B cell (primary cell): ENCODE measurements at regions not wholly inside any gene's neighbourhood (a gene's known extent, or its start where the extent isn't known, plus 50 kb on each side); places are given as distances from the start of the nearest gene placed in this dataset.

Experiments used
- ATAC-seq: fragments of 200-7000 bp; cut with Tn5 transposase; one replicate; pipeline ENCODE4 v1.10.0; 2021; ENCODE audit warnings: low read depth, mild to moderate bottlenecking, moderate number of reproducible peaks, moderate library complexity
- CTCF ChIA-PET: fragments of 350-600 bp; sonication (Branson Sonifier 250); formaldehyde crosslinking; loops from one replicate; lab custom pipeline; 2021; ENCODE audit warnings: antibody characterized with exemption, inconsistent platforms; lab: Charles Lee
- POLR2A ChIA-PET: fragments of 350-600 bp; sonication (Branson Sonifier 250); formaldehyde crosslinking; loops from one replicate; lab custom pipeline; 2021; ENCODE audit warnings: antibody characterized with exemption; lab: Charles Lee
- DNase-seq: peaks from one replicate; pipeline ENCODE4 v3.0.0; 2013
- H2AFZ ChIP-seq: 2 replicates; pipeline ENCODE4 v1.6.1; 2012; ENCODE audit warnings: mild to moderate bottlenecking, low read depth, low read length; ENCODE audit not compliant: insufficient read depth, poor library complexity, severe bottlenecking
- H3K27ac ChIP-seq, 2 donors: 1 replicate in 1 of 2; 2 replicates in 1 of 2; pipeline ENCODE4 v1.5.1; 2012 to 2013; ENCODE audit warnings: low read length in 2 of 2, mild to moderate bottlenecking in 2 of 2, moderate library complexity in 1 of 2
- H3K27me3 ChIP-seq, 4 experiments: fragments of 200-600 bp in 1 of 4; sonication (generic) in 1 of 4; replicated peaks in 1 of 4; 1 replicate in 2 of 4; 2 replicates in 2 of 4; pipeline versions ENCODE4 v1.6.1 to v1.7.0; 2013 to 2016; ENCODE audit warnings: low read length in 3 of 4, mild to moderate bottlenecking in 2 of 4, mixed read lengths in 1 of 4, moderate library complexity in 1 of 4; ENCODE audit not compliant: insufficient read depth in 4 of 4, control insufficient read depth in 3 of 4; ENCODE audit errors: control extremely low read depth in 1 of 4
- H3K36me3 ChIP-seq, 2 experiments: replicated peaks in 1 of 2; 1 replicate in 1 of 2; 2 replicates in 1 of 2; pipeline versions ENCODE4 v1.6.1 to v1.7.1; 2013; ENCODE audit warnings: low read length in 1 of 2; ENCODE audit not compliant: insufficient read depth in 2 of 2, control insufficient read depth in 1 of 2; ENCODE audit errors: control extremely low read depth in 1 of 2, extremely low read depth in 1 of 2
- H3K4me1 ChIP-seq, 2 donors: fragments of 200-600 bp in 1 of 2; sonication (generic) in 1 of 2; 1 replicate in 1 of 2; 2 replicates in 1 of 2; pipeline versions ENCODE4 v1.5.1 to v1.6.1; 2013 to 2017; ENCODE audit warnings: low read length in 2 of 2; ENCODE audit not compliant: control insufficient read depth in 2 of 2, insufficient read depth in 2 of 2
- H3K4me2 ChIP-seq: replicated peaks from 2 replicates; pipeline ENCODE3; 2012; ENCODE audit warnings: mild to moderate bottlenecking, low read depth, low read length; ENCODE audit not compliant: poor library complexity, severe bottlenecking
- H3K4me3 ChIP-seq, 5 experiments: fragments of 200-600 bp in 1 of 5; sonication (generic) in 1 of 5; 1 replicate in 3 of 5; 2 replicates in 2 of 5; pipeline versions ENCODE4 v1.5.1 to v1.7.0; 2011 to 2016; ENCODE audit warnings: low read length in 4 of 5, mild to moderate bottlenecking in 4 of 5, low read depth in 2 of 5, control low read depth in 1 of 5, moderate library complexity in 1 of 5; ENCODE audit not compliant: insufficient read depth in 1 of 5; ENCODE audit errors: control extremely low read depth in 1 of 5, extremely low read depth in 1 of 5
- H3K79me2 ChIP-seq: fragments of 200-600 bp; sonication (generic); one replicate; pipeline ENCODE4 v1.6.0; 2016; ENCODE audit warnings: low read length; ENCODE audit not compliant: control insufficient read depth, insufficient read depth
- H3K9ac ChIP-seq: fragments of 200-600 bp; sonication (generic); 2 replicates; pipeline ENCODE4 v1.6.1; 2017; ENCODE audit warnings: mild to moderate bottlenecking, low read length, moderate library complexity
- H3K9me3 ChIP-seq, 3 donors: one replicate each; pipeline versions ENCODE4 v1.6.1 to v1.7.1; 2013; ENCODE audit warnings: low read length in 2 of 3; ENCODE audit not compliant: control insufficient read depth in 2 of 3, insufficient read depth in 1 of 3; ENCODE audit errors: control extremely low read depth in 1 of 3
- H4K20me1 ChIP-seq: 2 replicates; pipeline ENCODE4 v1.6.0; 2012; ENCODE audit warnings: mild to moderate bottlenecking, low read length; ENCODE audit not compliant: insufficient read depth, control insufficient read depth, poor library complexity, severe bottlenecking
- H3K27ac Mint-ChIP-seq: one replicate; pipeline ENCODE4 v1.8.0; 2021; ENCODE audit warnings: mixed read lengths
- H3K27me3 Mint-ChIP-seq: one replicate; pipeline ENCODE4 v1.8.0; 2021; ENCODE audit warnings: mixed read lengths
- H3K4me1 Mint-ChIP-seq: one replicate; pipeline ENCODE4 v1.8.0; 2021; ENCODE audit warnings: mixed read lengths
- H3K4me3 Mint-ChIP-seq: one replicate; pipeline ENCODE4 v1.8.0; 2021; ENCODE audit warnings: mixed read lengths
- H3K9me3 Mint-ChIP-seq: one replicate; pipeline ENCODE4 v1.8.0; 2022; ENCODE audit warnings: mixed read lengths; ENCODE audit not compliant: insufficient read depth
- CTCF ChIP-seq: fragments of 200-600 bp; IDR thresholded peaks from one replicate; pipeline ENCODE4 v1.8.0; 2022; ENCODE audit warnings: antibody characterized with exemption, mild to moderate bottlenecking
- EZH2 ChIP-seq: IDR thresholded peaks from 2 replicates; pipeline ENCODE4 v1.6.1; 2012; ENCODE audit warnings: borderline replicate concordance, low read depth, mild to moderate bottlenecking, moderate library complexity, low read length; ENCODE audit not compliant: insufficient read depth, poor library complexity, severe bottlenecking
- WGBS: methylation state at CpG from one replicate; pipeline ENCODE4 v1.1.5; 2013; ENCODE audit warnings: missing lambda C conversion rate; ENCODE audit not compliant: insufficient coverage; 5-methylcytosine and 5-hydroxymethylcytosine counted together
- intact Hi-C: fragments of 100-400 bp; cut with micrococcal nuclease; formaldehyde crosslinking; loops from one replicate; pipeline ENCODE4 v1.10.0; 2022

- no peaks in the 10 kb centered on the region for H3K4me1 Mint-ChIP-seq
- no peak overlapping the region for H3K4me3 Mint-ChIP-seq
- intact Hi-C loops, result no loop called here
- ChIA-PET POLR2A (no interaction called here), CTCF (no interaction called here)
- Histone ChIP-seq H3K36me3 (no peaks in the 10 kb centered on the region), H3K27ac (no peak overlapping the region), H3K9me3 (peaks cover 0 to under 1% (median 0%) of the 10 kb centered on the region in 3 donors), H3K27me3 (no peaks in the 10 kb centered on the region), H3K4me2 (no peak overlapping the region), H2AFZ (no peak overlapping the region), H3K4me1 (no peaks in the 10 kb centered on the region), H3K9ac (no peak overlapping the region), H3K79me2 (no peaks in the 10 kb centered on the region), H4K20me1 (no peaks in the 10 kb centered on the region), H3K4me3 (no peak overlapping the region)
- no CpG with 5 or more reads among the region's 4 CpGs for WGBS
- TF ChIP-seq EZH2 (no peak), CTCF (no peak)
- DNase-seq, result no peak
- H3K9me3 Mint-ChIP-seq, result no peaks in the 10 kb centered on the region
- ATAC-seq, result no peak
- no peak overlapping the region for H3K27ac Mint-ChIP-seq
- H3K27me3 Mint-ChIP-seq, result peaks cover 15% of the 10 kb centered on the region
Measured at GRCh38 chr2:235291461-235291860, 202.4 kb upstream of the AGAP1 start.

GRCh38 chr2:235293061-235293460, 200.8 kb upstream of the AGAP1 start:
- CTCF ChIA-PET, result no interaction called here
- Mint-ChIP-seq H3K4me1 (no peaks in the 10 kb centered on the region), H3K27me3 (peaks cover 7% of the 10 kb centered on the region), H3K4me3 (no peak overlapping the region), H3K27ac (no peak overlapping the region), H3K9me3 (peaks cover 6% of the 10 kb centered on the region)
- Histone ChIP-seq H4K20me1 (no peaks in the 10 kb centered on the region), H3K4me1 (no peaks in the 10 kb centered on the region), H2AFZ (no peak overlapping the region), H3K79me2 (no peaks in the 10 kb centered on the region), H3K4me2 (no peak overlapping the region), H3K9ac (no peak overlapping the region), H3K9me3 (peaks cover 0 to 1% (median 0%) of the 10 kb centered on the region in 3 donors), H3K4me3 (no peak overlapping the region), H3K27ac (no peak overlapping the region), H3K36me3 (no peaks in the 10 kb centered on the region), H3K27me3 (no peaks in the 10 kb centered on the region)
- TF ChIP-seq EZH2 (no peak), CTCF (no peak)
- ATAC-seq (no peak), DNase-seq (no peak)
- POLR2A ChIA-PET, result no interaction called here
- intact Hi-C loops, result no loop called here
- 98% methylated on average over 7 of the region's 8 CpGs for WGBS
